T-cell (primary cell): ENCODE measurements at regions not wholly inside any gene's neighbourhood (a gene's known extent, or its start where the extent isn't known, plus 50 kb on each side); places are given as distances from the start of the nearest gene placed in this dataset.

ENCODE experiments used
- ATAC-seq, 4 experiments: fragments of 200-7000 bp in 3 of 4; fragments of 150-1000 bp in 1 of 4; cut with Tn5 transposase; replicated peaks in 1 of 4; 1 replicate in 3 of 4; 2 replicates in 1 of 4; pipeline ENCODE4 v1.10.0; 2021; ENCODE audit warnings: moderate library complexity in 3 of 4, mild to moderate bottlenecking in 2 of 4, moderate number of reproducible peaks in 1 of 4
- CTCF ChIA-PET, 2 donors: fragments of 300-600 bp; sonication (Branson Sonifier 250); formaldehyde crosslinking; loops; one replicate each; lab custom pipeline; 2022; ENCODE audit warnings: antibody characterized with exemption in 2 of 2; lab: Charles Lee
- POLR2A ChIA-PET, 2 donors: fragments of 300-600 bp; sonication (Branson Sonifier 250); formaldehyde crosslinking; loops; one replicate each; lab custom pipeline; 2022; ENCODE audit warnings: antibody characterized with exemption in 2 of 2; lab: Charles Lee
- DNase-seq, 35 experiments: peaks; one replicate each; pipeline versions ENCODE4 v3.0.0 to v3.0.0-alpha.2; 2013 to 2023
- H3K27ac ChIP-seq: one replicate; pipeline ENCODE4 v1.5.1; 2013; ENCODE audit warnings: low read length
- H3K27me3 ChIP-seq, 2 experiments: replicated peaks in 1 of 2; 1 replicate in 1 of 2; 2 replicates in 1 of 2; pipeline versions ENCODE4 v1.6.1 to v1.7.0; 2013; ENCODE audit warnings: low read length in 1 of 2, mixed read lengths in 1 of 2; ENCODE audit not compliant: control insufficient read depth in 2 of 2, insufficient read depth in 2 of 2; ENCODE audit errors: extremely low read depth in 1 of 2
- H3K36me3 ChIP-seq, 2 donors: 1 replicate in 1 of 2; 2 replicates in 1 of 2; pipeline versions ENCODE4 v1.6.1 to v1.7.0; 2013; ENCODE audit warnings: low read length in 1 of 2; ENCODE audit not compliant: control insufficient read depth in 2 of 2, insufficient read depth in 1 of 2; ENCODE audit errors: extremely low read depth in 1 of 2
- H3K4me1 ChIP-seq, 2 experiments: 1 replicate in 1 of 2; 2 replicates in 1 of 2; pipeline versions ENCODE4 v1.6.1 to v1.7.0; 2013; ENCODE audit warnings: low read length in 2 of 2, mixed read lengths in 1 of 2; ENCODE audit not compliant: insufficient read depth in 2 of 2, control insufficient read depth in 1 of 2; ENCODE audit errors: extremely low read depth in 1 of 2
- H3K4me3 ChIP-seq, 2 donors: 1 replicate in 1 of 2; 2 replicates in 1 of 2; pipeline versions ENCODE4 v1.5.1 to v1.7.0; 2013; ENCODE audit warnings: mild to moderate bottlenecking in 2 of 2, low read length in 1 of 2, moderate library complexity in 1 of 2; ENCODE audit not compliant: control insufficient read depth in 1 of 2; ENCODE audit errors: extremely low read depth in 1 of 2
- H3K9me3 ChIP-seq: 2 replicates; pipeline ENCODE4 v1.7.0; 2013
- H3K27ac Mint-ChIP-seq, 2 donors: one replicate each; pipeline ENCODE4 v1.8.0; 2020 to 2021; ENCODE audit warnings: mild to moderate bottlenecking in 2 of 2, mixed read lengths in 2 of 2
- H3K27me3 Mint-ChIP-seq, 2 donors: one replicate each; pipeline ENCODE4 v1.8.0; 2021 to 2022; ENCODE audit warnings: mixed read lengths in 2 of 2
- H3K36me3 Mint-ChIP-seq: one replicate; pipeline ENCODE4 v1.8.0; 2021; ENCODE audit warnings: mixed read lengths
- H3K4me1 Mint-ChIP-seq, 3 donors: one replicate each; pipeline ENCODE4 v1.8.0; 2020 to 2022; ENCODE audit warnings: mixed read lengths in 3 of 3, mild to moderate bottlenecking in 1 of 3
- H3K4me3 Mint-ChIP-seq, 3 donors: one replicate each; pipeline ENCODE4 v1.8.0; 2020 to 2022; ENCODE audit warnings: mild to moderate bottlenecking in 3 of 3, mixed read lengths in 3 of 3, moderate library complexity in 3 of 3
- H3K9me3 Mint-ChIP-seq, 3 donors: one replicate each; pipeline ENCODE4 v1.8.0; 2020 to 2022; ENCODE audit warnings: mixed read lengths in 3 of 3
- WGBS: methylation state at CpG from one replicate; pipeline ENCODE4 v1.1.5; 2013; ENCODE audit warnings: missing lambda C conversion rate; ENCODE audit not compliant: insufficient coverage; 5-methylcytosine and 5-hydroxymethylcytosine counted together

DNA sequence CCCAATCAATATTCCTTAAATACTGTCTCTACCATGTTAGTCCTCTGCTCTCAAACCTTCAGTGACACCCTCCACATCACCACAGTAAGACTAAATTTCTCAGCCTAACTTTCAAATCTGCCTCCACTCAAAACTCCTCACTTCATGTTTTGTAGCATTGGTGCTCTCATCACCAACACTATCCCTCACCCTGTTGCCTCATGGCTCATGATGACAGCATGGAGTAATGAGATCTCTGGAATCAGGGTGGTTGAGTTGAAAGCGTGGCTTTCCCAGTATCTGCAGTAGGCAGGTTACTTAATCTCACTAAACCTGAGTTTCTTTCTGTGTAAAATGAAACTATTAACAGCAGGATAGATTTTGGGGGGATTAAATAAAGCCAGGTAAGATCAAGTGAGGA, 621.4 kb downstream of the NYAP2 start:
- WGBS = no CpG with 5 or more reads among the region's 1 CpG
- ChIA-PET CTCF (no interaction called here), POLR2A (no interaction called here)
- Mint-ChIP-seq H3K27ac (no peak overlapping the region), H3K27me3 (peaks cover 4 to 6% of the 10 kb centered on the region in 2 donors), H3K4me3 (no peak overlapping the region), H3K36me3 (no peaks in the 10 kb centered on the region), H3K4me1 (no peaks in the 10 kb centered on the region), H3K9me3 (peaks cover 4 to 9% (median 5%) of the 10 kb centered on the region in 3 donors)
- Histone ChIP-seq H3K27ac (no peak overlapping the region), H3K9me3 (no peaks in the 10 kb centered on the region), H3K4me1 (no peaks in the 10 kb centered on the region), H3K4me3 (no peak overlapping the region), H3K27me3 (peaks cover 0 to 5% of the 10 kb centered on the region in 2 experiments), H3K36me3 (no peaks in the 10 kb centered on the region)
- DNase-seq (no peak), ATAC-seq (no peak)

DNA sequence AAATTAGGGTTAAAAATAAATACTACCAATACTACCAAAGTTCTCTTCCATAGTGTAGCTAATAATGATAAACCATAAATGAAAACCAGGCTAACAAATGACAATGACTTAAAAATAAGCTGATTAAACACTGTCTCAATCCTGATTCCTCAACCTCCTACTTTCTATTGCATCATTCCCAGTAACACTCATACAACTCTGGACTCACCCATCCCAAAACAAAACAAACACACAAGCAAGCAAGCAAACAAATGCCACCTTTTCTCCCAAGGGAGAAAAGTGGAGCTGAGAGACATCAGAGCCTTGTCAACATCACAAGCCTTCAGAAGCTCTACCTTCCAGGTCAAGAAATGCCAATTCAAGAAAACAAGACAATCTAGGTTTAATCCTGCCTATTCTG, 620.7 kb downstream of the NYAP2 start:
- H3K27ac ChIP-seq = no peak overlapping the region
- Mint-ChIP-seq H3K9me3 (peaks cover 4 to 9% (median 5%) of the 10 kb centered on the region in 3 donors), H3K4me1 (no peaks in the 10 kb centered on the region), H3K36me3 (no peaks in the 10 kb centered on the region), H3K27ac (no peak overlapping the region), H3K27me3 (peaks cover 4 to 6% of the 10 kb centered on the region in 2 donors), H3K4me3 (no peak overlapping the region)
- H3K9me3 ChIP-seq = no peaks in the 10 kb centered on the region
- H3K4me3 ChIP-seq = no peak overlapping the region
- H3K36me3 ChIP-seq = no peaks in the 10 kb centered on the region
- DNase-seq = no peak
- ChIA-PET CTCF (no interaction called here), POLR2A (no interaction called here)
- ATAC-seq = no peak
- no peaks in the 10 kb centered on the region for H3K4me1 ChIP-seq
- H3K27me3 ChIP-seq = peaks cover 0 to 5% of the 10 kb centered on the region in 2 experiments

DNA sequence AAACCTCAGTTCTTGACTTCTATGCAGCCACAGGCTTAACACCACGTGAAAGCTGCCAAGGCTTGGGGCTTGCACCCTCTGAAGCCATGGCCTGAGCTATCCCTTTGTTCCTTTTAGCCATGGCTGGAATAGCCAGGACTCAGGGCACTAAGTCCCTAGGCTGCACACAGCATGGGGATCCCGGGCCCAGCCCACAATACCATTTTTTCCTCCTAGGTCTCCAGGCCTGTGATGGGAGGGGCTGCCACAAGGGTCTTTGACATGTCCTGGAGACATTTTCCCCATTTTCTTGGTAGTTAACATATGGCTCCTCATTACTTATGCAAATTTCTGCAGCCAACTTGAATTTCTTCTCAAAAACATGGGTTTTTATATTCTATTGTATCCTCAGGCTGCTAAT, 619.1 kb downstream of the NYAP2 start:
- Mint-ChIP-seq H3K27me3 (peaks cover 4% of the 10 kb centered on the region in 2 donors), H3K9me3 (peaks cover 4 to 9% (median 5%) of the 10 kb centered on the region in 3 donors), H3K4me3 (no peak overlapping the region), H3K27ac (no peak overlapping the region), H3K36me3 (no peaks in the 10 kb centered on the region), H3K4me1 (no peaks in the 10 kb centered on the region)
- Histone ChIP-seq H3K9me3 (no peaks in the 10 kb centered on the region), H3K4me1 (no peaks in the 10 kb centered on the region), H3K4me3 (no peak overlapping the region), H3K36me3 (no peaks in the 10 kb centered on the region), H3K27me3 (peaks cover 0 to 5% of the 10 kb centered on the region in 2 experiments), H3K27ac (no peak overlapping the region)
- WGBS = 39% methylated on average over 2 of the region's 2 CpGs
- ChIA-PET CTCF (no interaction called here), POLR2A (no interaction called here)
- DNase-seq = no peak
- no peak for ATAC-seq

DNA sequence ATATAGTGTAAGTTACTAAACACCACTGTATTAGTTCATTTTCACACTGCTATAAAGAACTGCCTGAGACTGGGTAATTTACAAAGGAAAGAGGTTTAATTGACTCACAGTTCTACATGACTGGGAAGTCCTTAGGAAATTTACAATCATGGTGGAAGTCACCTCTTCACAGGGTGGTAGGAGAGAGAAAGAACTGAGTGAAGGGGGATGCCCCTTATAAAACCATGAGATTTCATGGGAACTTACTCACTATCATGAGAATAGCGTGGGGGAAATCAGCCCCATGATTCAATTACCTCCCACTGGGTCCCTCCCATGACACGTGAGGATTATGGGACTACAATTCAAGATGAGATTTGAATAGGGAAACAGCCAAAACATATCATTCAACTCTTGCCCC, 618.0 kb downstream of the NYAP2 start:
- POLR2A ChIA-PET = no interaction called here
- H3K4me1 ChIP-seq = no peaks in the 10 kb centered on the region
- H3K27ac ChIP-seq = no peak overlapping the region
- Mint-ChIP-seq H3K4me1 (no peaks in the 10 kb centered on the region), H3K9me3 (peaks cover 4 to 9% (median 5%) of the 10 kb centered on the region in 3 donors), H3K36me3 (no peaks in the 10 kb centered on the region), H3K4me3 (no peak overlapping the region), H3K27ac (no peak overlapping the region), H3K27me3 (peaks cover 0 to 6% of the 10 kb centered on the region in 2 donors)
- no peaks in the 10 kb centered on the region for H3K9me3 ChIP-seq
- ATAC-seq (no peak), DNase-seq (no peak)
- CTCF ChIA-PET = no interaction called here
- no peaks in the 10 kb centered on the region for H3K36me3 ChIP-seq
- peaks cover 0 to 5% of the 10 kb centered on the region in 2 experiments for H3K27me3 ChIP-seq
- H3K4me3 ChIP-seq = no peak overlapping the region
- 57% methylated on average over 1 of the region's 2 CpGs for WGBS

DNA sequence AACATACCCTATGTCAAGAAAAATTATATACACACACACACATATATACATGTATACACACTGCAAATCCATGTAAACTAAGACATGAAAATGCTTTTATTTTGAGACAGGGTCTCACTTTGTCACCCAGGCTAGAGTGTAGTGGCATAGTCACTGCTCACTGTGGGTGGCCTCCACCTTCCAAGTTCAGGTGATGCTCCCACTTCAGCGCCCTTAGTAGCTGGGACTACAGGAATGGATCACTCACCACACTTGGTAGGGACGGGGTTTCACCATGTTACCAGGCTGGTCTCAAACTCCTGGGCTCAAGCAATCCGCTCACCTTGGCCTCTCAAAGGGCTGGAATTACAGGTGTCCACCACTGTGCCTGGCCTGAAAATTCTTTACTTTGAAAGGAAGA, 617.6 kb downstream of the NYAP2 start:
- Mint-ChIP-seq H3K4me3 (no peak overlapping the region), H3K27ac (no peak overlapping the region), H3K9me3 (peaks cover 4 to 9% (median 5%) of the 10 kb centered on the region in 3 donors), H3K4me1 (no peaks in the 10 kb centered on the region), H3K27me3 (peaks cover 0 to 7% of the 10 kb centered on the region in 2 donors), H3K36me3 (no peaks in the 10 kb centered on the region)
- no peak for DNase-seq
- CTCF ChIA-PET = no interaction called here
- Histone ChIP-seq H3K4me1 (no peaks in the 10 kb centered on the region), H3K27ac (no peak overlapping the region), H3K4me3 (no peak overlapping the region), H3K27me3 (peaks cover 0 to 5% of the 10 kb centered on the region in 2 experiments), H3K9me3 (no peaks in the 10 kb centered on the region), H3K36me3 (no peaks in the 10 kb centered on the region)
- POLR2A ChIA-PET = no interaction called here
- WGBS = 76% methylated on average over 2 of the region's 3 CpGs
- ATAC-seq = no peak

DNA sequence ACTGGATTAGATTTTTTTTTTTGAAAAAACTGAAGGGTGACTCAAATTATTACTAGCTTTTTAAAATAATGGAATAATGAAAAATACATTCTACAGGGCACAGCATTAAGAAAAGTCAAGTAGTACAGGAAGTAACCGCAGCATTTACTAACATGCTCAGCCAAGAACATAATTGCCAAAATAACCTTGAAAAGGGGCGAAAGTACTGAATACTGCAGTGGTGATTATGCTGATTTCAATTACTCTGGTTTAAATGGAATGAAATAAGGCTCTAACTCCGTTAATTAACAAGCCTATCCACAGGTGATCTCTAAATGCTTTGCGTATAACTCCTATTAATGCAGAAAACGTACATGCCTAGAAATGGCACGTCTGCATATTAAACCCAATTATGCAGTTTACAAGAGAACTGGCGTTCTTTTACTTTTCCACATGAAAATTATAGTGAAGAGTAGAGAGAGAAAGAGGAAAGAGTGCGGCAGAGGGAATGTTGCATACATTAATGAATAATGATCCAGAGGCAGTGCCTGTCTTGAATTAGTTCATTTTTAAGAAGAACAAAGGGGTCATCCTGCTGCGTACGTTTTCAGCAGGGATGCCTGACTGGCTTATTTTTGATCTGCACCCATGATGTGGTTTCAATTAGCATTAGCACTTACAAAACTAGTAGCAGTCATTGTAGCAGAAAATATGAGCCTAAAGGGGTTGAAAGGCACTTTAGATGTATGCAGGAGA, 612.4 kb downstream of the NYAP2 start:
- no peak for ATAC-seq
- no peaks in the 10 kb centered on the region for H3K9me3 ChIP-seq

More for the DNA sequence above, 612.4 kb downstream of the NYAP2 start:
- H3K27ac Mint-ChIP-seq = no peak overlapping the region
- no peaks in the 10 kb centered on the region for H3K36me3 Mint-ChIP-seq
- peaks cover 0 to 3% of the 10 kb centered on the region in 2 experiments for H3K27me3 ChIP-seq
- H3K27ac ChIP-seq = no peak overlapping the region
- no peak overlapping the region for H3K4me3 ChIP-seq
- no peaks in the 10 kb centered on the region for H3K4me1 ChIP-seq
- no peak overlapping the region for H3K4me3 Mint-ChIP-seq
- no peaks in the 10 kb centered on the region for H3K9me3 Mint-ChIP-seq
- WGBS = 90% methylated on average over 2 of the region's 10 CpGs
- H3K36me3 ChIP-seq = no peaks in the 10 kb centered on the region
- H3K4me1 Mint-ChIP-seq = no peaks in the 10 kb centered on the region
- H3K27me3 Mint-ChIP-seq = peaks cover 10 to 12% of the 10 kb centered on the region in 2 donors
- DNase-seq = no peak
- ChIA-PET POLR2A (no interaction called here), CTCF (interaction anchor here in 1 of 2 donors (0.7 kb wide), 1 partner anchor 791 kb away, joined by 3 read pairs; no protein-coding TSS in a partner anchor)
